BLaER1 (cell line): ENCODE measurements at regions not wholly inside any gene's neighbourhood (a gene's known extent, or its start where the extent isn't known, plus 50 kb on each side); places are given as distances from the start of the nearest gene placed in this dataset.
"Not testable (repeated sequence)": the region's sequence is repeated elsewhere in the genome, so short reads cannot be mapped to it uniquely, and the experiment has no call there.

ENCODE experiments used
- H3K27ac ChIP-seq: shearing (Covaris generic); formaldehyde crosslinking; 2 replicates; pipeline ENCODE4 v1.8.1; 2022
- H3K27me3 ChIP-seq: shearing (Covaris generic); formaldehyde crosslinking; 2 replicates; pipeline ENCODE4 v1.8.1; 2022
- H3K36me3 ChIP-seq: shearing (Covaris generic); formaldehyde crosslinking; 2 replicates; pipeline ENCODE4 v1.8.1; 2022
- H3K4me1 ChIP-seq: shearing (Covaris generic); formaldehyde crosslinking; 2 replicates; pipeline ENCODE4 v1.8.1; 2022
- H3K4me2 ChIP-seq: shearing (Covaris generic); formaldehyde crosslinking; 2 replicates; pipeline ENCODE4 v1.8.1; 2022
- H3K4me3 ChIP-seq: shearing (Covaris generic); formaldehyde crosslinking; 2 replicates; pipeline ENCODE4 v1.8.1; 2022
- H3K9ac ChIP-seq: shearing (Covaris generic); formaldehyde crosslinking; 2 replicates; pipeline ENCODE4 v1.8.1; 2022
- H3K9me3 ChIP-seq: shearing (Covaris generic); formaldehyde crosslinking; 2 replicates; pipeline ENCODE4 v1.8.1; 2022
- H4K20me1 ChIP-seq: shearing (Covaris generic); formaldehyde crosslinking; 2 replicates; pipeline ENCODE4 v1.8.1; 2022
- Cebpa-rat ChIP-seq: shearing (Covaris generic); IDR thresholded peaks from 2 replicates; pipeline ENCODE4 v1.8.1; 2022

DNA sequence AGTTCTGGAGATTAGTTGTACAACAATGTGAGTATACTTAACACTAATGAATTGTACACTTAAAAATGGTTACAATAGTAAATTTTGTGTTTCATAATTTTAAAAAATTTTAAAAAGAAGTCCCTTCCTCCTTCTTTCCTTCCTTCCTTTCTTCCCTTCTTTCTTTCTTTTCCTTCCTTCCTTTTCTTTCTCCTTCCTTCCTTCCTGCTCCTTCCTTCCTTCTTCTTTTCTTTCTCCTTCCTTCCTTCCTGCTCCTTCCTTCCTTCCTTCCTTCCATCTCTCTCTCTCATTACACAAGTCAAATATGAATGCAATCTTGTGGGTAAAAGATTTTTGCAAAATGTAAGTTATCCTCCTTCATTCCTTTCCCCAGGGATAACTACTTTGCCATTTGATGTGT lies 97.1 kb upstream of the TBCA start:
- Histone ChIP-seq H3K4me1 (peaks cover 2% of the 10 kb centered on the region), H3K36me3 (no peaks in the 10 kb centered on the region), H4K20me1 (no peaks in the 10 kb centered on the region), H3K27ac (no peak overlapping the region), H3K9me3 (no peaks in the 10 kb centered on the region), H3K9ac (no peak overlapping the region), H3K4me3 (no peak overlapping the region), H3K4me2 (no peak overlapping the region), H3K27me3 (no peaks in the 10 kb centered on the region)
- no peak for TF ChIP-seq Cebpa-rat

- Histone ChIP-seq H3K9me3 (no peaks in the 10 kb centered on the region), H4K20me1 (no peaks in the 10 kb centered on the region), H3K4me1 (peaks cover 6% of the 10 kb centered on the region), H3K36me3 (no peaks in the 10 kb centered on the region), H3K4me2 (no peak overlapping the region), H3K27ac (no peak overlapping the region), H3K9ac (no peak overlapping the region), H3K4me3 (no peak overlapping the region), H3K27me3 (no peaks in the 10 kb centered on the region)
- no peak for TF ChIP-seq Cebpa-rat
These were observed 95.8 kb upstream of the TBCA start for GRCh38 chr5:77871946-77872345.

GRCh38 chr5:77871016-77871415 lies 94.9 kb upstream of the TBCA start:
- no peaks in the 10 kb centered on the region for H3K36me3 ChIP-seq
- TF ChIP-seq Cebpa-rat, result no peak
- no peaks in the 10 kb centered on the region for H3K27me3 ChIP-seq
- H3K4me1 ChIP-seq, result peaks cover 6% of the 10 kb centered on the region
- H4K20me1 ChIP-seq, result no peaks in the 10 kb centered on the region
- H3K9me3 ChIP-seq, result no peaks in the 10 kb centered on the region
- no peak overlapping the region for H3K27ac ChIP-seq
- no peak overlapping the region for H3K4me2 ChIP-seq
- H3K4me3 ChIP-seq, result no peak overlapping the region
- no peak overlapping the region for H3K9ac ChIP-seq

DNA sequence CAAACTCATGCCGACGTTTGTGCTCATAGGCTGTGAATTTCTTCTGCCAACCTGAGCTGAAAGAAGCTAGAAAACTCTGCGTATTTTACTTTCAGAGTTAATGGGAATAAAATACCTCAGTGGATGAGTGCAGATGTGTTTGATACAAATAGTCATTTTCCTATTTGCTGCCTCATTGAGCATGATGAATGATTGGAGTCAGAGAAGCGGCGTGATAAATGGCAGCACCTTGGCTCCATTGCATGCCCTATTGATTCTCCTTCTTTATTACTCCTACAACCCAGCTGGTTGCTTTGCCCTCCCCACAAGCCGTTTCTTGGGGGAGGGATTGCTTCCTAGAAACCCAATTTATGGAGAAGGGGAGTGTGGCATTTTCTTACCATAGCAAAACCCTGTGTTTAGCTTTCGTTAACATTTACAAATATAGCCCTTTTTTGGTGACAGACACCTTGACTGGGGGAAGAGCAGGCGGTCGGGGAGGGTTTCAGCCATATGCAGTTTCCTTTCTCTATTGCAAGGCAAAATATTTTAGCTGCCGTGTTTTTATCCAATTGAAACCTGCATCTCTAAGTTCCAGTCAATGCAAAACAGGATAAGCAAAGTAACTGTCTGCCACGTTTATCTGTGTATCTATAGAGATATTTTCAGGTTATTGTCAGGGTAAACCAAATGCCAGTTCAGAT lies 93.1 kb upstream of the TBCA start:
- no peaks in the 10 kb centered on the region for H3K36me3 ChIP-seq
- H3K4me1 ChIP-seq, result peaks cover 6% of the 10 kb centered on the region
- no peak for TF ChIP-seq Cebpa-rat
- no peak overlapping the region for H3K4me3 ChIP-seq
- no peaks in the 10 kb centered on the region for H3K27me3 ChIP-seq
- H4K20me1 ChIP-seq, result no peaks in the 10 kb centered on the region
- no peak overlapping the region for H3K9ac ChIP-seq
- no peak overlapping the region for H3K27ac ChIP-seq
- H3K9me3 ChIP-seq, result no peaks in the 10 kb centered on the region
- H3K4me2 ChIP-seq, result no peak overlapping the region

DNA sequence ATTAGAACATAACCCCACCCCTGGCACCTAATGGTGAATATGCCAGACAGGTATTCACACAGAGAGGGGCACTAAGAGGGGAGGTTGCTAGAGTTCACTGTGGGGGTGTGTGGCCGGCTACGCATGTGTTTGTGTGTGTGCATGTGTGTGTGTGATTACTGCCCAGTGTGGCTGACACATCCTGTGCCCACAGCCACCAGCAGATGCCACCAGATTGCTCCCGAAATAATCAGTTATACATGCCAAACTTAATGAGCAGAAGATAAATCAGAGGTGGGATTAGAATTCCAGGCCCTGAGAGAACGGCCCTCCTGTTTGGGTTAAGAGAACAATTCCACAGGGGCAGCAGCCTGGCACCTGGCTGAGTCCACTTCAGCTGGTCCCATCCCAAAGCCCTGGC lies 91.8 kb upstream of the TBCA start:
- no peak overlapping the region for H3K27ac ChIP-seq
- no peaks in the 10 kb centered on the region for H3K36me3 ChIP-seq
- H3K4me3 ChIP-seq, result no peak overlapping the region
- no peak overlapping the region for H3K9ac ChIP-seq
- H3K27me3 ChIP-seq, result no peaks in the 10 kb centered on the region
- H3K9me3 ChIP-seq, result no peaks in the 10 kb centered on the region
- H3K4me1 ChIP-seq, result peaks cover 6% of the 10 kb centered on the region
- TF ChIP-seq Cebpa-rat, result no peak
- H3K4me2 ChIP-seq, result peak overlapping the region; percentile 32
- H4K20me1 ChIP-seq, result no peaks in the 10 kb centered on the region

DNA sequence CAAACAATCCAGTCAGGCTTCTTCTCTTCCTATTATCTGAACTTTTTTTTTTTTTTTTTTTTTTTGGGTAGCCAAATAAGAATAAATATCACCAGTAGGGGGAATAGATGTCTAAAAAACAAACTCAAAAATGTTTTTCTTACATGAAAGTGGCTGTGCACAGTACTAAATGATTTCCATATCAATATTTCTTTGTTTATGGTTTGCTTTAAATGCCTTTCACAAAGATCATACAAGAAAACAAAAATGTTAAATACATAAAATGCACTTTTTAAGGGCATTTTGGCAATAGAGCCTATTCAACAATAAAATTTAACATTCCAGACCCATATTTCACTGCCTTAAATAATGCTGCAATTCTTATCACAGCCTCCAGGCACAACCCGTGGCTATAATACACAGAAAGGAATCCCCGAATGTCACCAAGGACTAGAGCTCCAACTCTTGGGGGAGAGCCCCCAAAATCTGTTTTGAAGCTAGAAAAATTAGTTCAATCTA lies 91.1 kb upstream of the TBCA start:
- Histone ChIP-seq H3K4me2 (no peak overlapping the region), H3K4me1 (peaks cover 6% of the 10 kb centered on the region), H3K9ac (no peak overlapping the region), H3K36me3 (no peaks in the 10 kb centered on the region), H3K27ac (no peak overlapping the region), H4K20me1 (no peaks in the 10 kb centered on the region), H3K27me3 (no peaks in the 10 kb centered on the region), H3K4me3 (no peak overlapping the region), H3K9me3 (no peaks in the 10 kb centered on the region)
- no peak for TF ChIP-seq Cebpa-rat

GRCh38 chr5:77866198-77866597 lies 90.1 kb upstream of the TBCA start:
- no peaks in the 10 kb centered on the region for H3K36me3 ChIP-seq
- no peaks in the 10 kb centered on the region for H4K20me1 ChIP-seq
- no peak overlapping the region for H3K27ac ChIP-seq
- H3K4me3 ChIP-seq, result no peak overlapping the region
- H3K4me2 ChIP-seq, result no peak overlapping the region
- H3K9me3 ChIP-seq, result no peaks in the 10 kb centered on the region
- no peak for TF ChIP-seq Cebpa-rat
- peaks cover 6% of the 10 kb centered on the region for H3K4me1 ChIP-seq
- no peak overlapping the region for H3K9ac ChIP-seq
- no peaks in the 10 kb centered on the region for H3K27me3 ChIP-seq

- H3K9me3 ChIP-seq, result no peaks in the 10 kb centered on the region
- no peak for TF ChIP-seq Cebpa-rat
- H3K27ac ChIP-seq, result no peak overlapping the region
- H3K36me3 ChIP-seq, result no peaks in the 10 kb centered on the region
- H3K9ac ChIP-seq, result no peak overlapping the region
- H3K4me2 ChIP-seq, result no peak overlapping the region
- H3K27me3 ChIP-seq, result no peaks in the 10 kb centered on the region
- no peak overlapping the region for H3K4me3 ChIP-seq
- H3K4me1 ChIP-seq, result peaks cover 6% of the 10 kb centered on the region
- no peaks in the 10 kb centered on the region for H4K20me1 ChIP-seq
These were observed 88.9 kb upstream of the TBCA start for GRCh38 chr5:77864997-77865396.

DNA sequence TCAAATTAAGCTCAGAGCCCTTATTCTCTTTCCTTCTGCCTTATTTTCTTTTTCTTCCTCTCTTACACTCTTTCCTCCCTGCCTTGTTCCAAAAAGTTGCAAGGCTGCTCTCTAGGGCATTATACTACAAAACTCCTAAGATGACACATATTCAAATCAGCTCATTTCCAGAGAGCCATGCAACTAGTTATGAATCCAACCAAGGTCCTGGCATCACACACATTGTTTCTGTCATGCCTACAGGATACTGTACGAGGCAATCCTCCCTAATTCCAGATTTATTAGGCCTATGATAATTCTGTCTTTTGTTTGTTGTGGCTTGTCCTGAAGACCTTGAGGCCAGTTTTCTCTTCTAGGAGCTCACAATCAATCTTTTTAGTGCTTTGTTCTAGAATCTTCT lies 87.0 kb upstream of the TBCA start:
- no peak overlapping the region for H3K27ac ChIP-seq
- TF ChIP-seq Cebpa-rat, result no peak
- H3K27me3 ChIP-seq, result no peaks in the 10 kb centered on the region
- H3K4me3 ChIP-seq, result no peak overlapping the region
- H4K20me1 ChIP-seq, result no peaks in the 10 kb centered on the region
- no peak overlapping the region for H3K4me2 ChIP-seq
- peaks cover 4% of the 10 kb centered on the region for H3K4me1 ChIP-seq
- H3K9ac ChIP-seq, result no peak overlapping the region
- H3K9me3 ChIP-seq, result no peaks in the 10 kb centered on the region
- no peaks in the 10 kb centered on the region for H3K36me3 ChIP-seq

- H3K4me2 ChIP-seq, result no peak overlapping the region
- no peak overlapping the region for H3K9ac ChIP-seq
- H3K4me1 ChIP-seq, result no peaks in the 10 kb centered on the region
- H3K4me3 ChIP-seq, result no peak overlapping the region
- no peaks in the 10 kb centered on the region for H3K9me3 ChIP-seq
- no peaks in the 10 kb centered on the region for H3K36me3 ChIP-seq
- H3K27ac ChIP-seq, result no peak overlapping the region
- no peaks in the 10 kb centered on the region for H3K27me3 ChIP-seq
- no peaks in the 10 kb centered on the region for H4K20me1 ChIP-seq
- TF ChIP-seq Cebpa-rat, result no peak
These were observed 85.4 kb upstream of the TBCA start for GRCh38 chr5:77861576-77861975.

- H3K4me1 ChIP-seq, result peaks cover under 1% of the 10 kb centered on the region; the same call in 1 of the 2 replicates
- no peaks in the 10 kb centered on the region for H4K20me1 ChIP-seq
- H3K4me2 ChIP-seq, result no peak overlapping the region
- H3K4me3 ChIP-seq, result no peak overlapping the region
- no peaks in the 10 kb centered on the region for H3K9me3 ChIP-seq
- H3K27ac ChIP-seq, result no peak overlapping the region
- no peaks in the 10 kb centered on the region for H3K27me3 ChIP-seq
- no peak overlapping the region for H3K9ac ChIP-seq
- no peaks in the 10 kb centered on the region for H3K36me3 ChIP-seq
- no peak for TF ChIP-seq Cebpa-rat
These were observed 83.2 kb upstream of the TBCA start for GRCh38 chr5:77859306-77859705.

GRCh38 chr5:77858678-77859077 lies 82.5 kb upstream of the TBCA start:
- not testable (repeated sequence) for H3K4me2 ChIP-seq, H3K27ac ChIP-seq, H3K36me3 ChIP-seq, H3K9me3 ChIP-seq, H3K9ac ChIP-seq, H3K4me1 ChIP-seq, H4K20me1 ChIP-seq, H3K4me3 ChIP-seq, H3K27me3 ChIP-seq
